ENCODE measurements at regions not wholly inside any gene's neighbourhood (a gene's known extent, or its start where the extent isn't known, plus 50 kb on each side); places are given as distances from the start of the nearest gene placed in this dataset.
"Not testable (repeated sequence)": the region's sequence is repeated elsewhere in the genome, so short reads cannot be mapped to it uniquely, and the experiment has no call there.

DNA sequence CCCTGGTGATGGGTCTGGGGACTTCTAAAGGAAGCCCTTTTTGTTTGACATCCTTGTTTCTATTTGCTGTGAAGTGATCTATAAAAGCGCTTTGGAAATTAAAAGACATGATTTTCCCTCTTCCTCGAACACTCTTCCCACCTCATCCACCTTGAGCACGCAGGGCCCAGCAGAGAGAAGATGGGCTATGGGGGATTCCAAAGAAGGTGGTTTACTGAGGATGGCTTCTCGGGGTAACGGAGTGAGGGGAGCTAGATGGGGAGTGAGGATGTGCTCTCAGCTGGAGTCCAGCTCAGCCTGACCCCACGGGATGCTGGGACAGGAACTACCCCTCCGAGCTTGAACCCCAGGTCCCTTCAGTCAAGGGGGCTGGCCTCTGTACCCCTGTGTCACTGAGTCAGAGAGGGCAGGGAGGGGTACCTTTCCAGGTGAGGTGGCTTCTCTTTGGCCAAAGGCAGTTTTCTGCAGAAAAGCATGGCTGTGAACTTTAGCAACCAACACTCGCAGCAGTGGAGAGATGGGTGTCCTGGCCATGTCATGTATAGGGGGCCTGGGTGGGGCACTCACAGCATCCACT is 180.7 kb upstream of the SMAD3 start:
- no peak for DNase-seq

DNA sequence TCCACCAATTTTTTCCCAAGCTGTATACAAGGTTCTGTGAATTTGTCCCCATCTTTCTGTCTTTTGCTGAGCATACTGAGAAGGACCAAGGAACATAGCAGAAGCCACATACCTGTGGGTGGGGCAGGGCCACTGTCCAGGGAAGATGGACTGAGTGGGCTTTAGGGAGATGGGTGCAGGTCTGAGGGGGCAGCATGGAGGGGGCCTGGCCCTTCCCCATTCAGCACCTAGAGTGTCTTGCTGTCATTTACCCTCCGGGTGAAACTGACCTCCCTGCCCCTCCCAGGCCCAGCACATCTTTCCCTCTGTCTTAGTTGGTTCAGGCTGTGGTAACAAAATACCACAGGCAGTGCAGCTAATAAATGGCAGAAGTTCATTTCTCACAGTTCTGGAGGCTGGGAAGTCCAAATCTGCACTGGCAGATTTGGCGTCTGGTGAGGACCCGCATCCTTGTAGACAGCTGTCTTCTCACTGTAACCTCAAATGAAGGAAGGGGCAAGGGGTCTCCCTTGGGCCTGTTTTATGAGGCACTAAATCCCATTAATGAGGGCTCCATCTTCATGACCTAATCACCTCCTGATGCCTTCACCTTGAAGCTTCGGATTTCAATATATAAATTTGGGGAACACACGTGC is 180.0 kb upstream of the SMAD3 start:
- DNase-seq: no peak

DNA sequence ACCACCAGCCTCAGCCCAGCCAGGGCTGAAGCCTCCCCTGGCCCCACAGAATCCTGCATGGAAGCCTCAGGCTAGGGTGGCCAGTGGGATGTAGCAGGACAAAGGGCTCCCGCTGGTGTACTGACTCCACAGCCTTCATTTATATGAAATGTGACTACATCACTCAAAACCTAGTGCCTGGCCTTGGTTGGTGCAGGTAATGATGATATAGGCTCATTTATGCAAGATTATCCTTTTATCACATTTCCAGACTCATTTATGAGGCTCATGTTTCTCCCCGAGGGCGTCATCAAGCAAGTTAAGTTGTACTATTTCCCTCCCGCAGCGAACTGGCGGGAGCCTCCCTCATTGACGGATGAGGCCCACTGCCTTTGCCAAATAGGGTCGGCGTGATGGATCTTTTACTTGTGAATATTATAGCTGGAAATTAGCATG is 179.1 kb upstream of the SMAD3 start:
- no peak for DNase-seq

DNA sequence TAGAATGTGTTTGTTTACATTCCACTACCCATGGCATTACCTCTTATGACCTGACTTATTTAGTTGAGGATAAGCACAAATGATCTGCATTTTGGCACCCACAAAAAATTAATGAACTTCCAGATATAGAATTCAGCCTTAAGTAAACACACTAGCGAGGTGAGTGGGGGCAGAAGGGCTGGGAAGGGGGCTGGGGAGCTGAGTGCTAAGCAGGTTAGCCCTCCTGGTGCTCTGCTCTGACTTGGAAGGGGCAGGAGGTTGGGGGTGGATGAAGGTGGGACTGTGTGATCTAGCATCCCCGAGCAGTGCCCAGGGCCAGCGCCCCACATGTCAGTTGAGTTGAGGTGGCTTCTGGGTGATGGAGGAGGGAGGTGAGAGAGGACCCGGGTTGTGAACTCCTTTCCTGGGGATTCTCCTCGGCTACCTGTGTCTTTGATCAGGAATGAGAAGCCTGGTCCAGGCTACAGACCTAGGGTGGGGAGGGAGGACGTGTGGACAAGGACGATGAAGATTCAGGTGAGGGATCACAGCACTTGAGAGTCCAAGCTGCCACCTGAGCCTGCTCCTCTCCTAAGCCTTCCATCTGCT is 178.6 kb upstream of the SMAD3 start:
- DNase-seq: no peak

DNA sequence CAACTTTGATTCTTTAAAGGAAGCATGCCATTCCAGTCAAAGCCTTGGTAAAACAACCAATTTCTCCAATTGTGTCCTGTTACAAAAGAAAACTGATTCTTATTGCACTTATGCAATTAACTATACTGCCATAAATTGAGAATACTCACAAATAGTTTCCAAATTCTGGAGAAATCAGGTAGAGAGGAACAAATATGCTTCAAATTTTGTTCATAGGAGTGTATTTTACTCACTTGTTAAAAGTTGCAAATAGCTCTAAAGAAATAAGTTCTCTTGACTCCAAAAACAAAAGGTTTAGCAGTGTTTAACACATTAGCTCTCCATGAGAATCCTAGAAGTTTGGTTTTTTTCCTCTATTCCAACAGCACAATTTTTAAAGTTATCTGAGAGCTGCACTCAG is 176.1 kb upstream of the SMAD3 start:
- DNase-seq: not testable (repeated sequence)

DNA sequence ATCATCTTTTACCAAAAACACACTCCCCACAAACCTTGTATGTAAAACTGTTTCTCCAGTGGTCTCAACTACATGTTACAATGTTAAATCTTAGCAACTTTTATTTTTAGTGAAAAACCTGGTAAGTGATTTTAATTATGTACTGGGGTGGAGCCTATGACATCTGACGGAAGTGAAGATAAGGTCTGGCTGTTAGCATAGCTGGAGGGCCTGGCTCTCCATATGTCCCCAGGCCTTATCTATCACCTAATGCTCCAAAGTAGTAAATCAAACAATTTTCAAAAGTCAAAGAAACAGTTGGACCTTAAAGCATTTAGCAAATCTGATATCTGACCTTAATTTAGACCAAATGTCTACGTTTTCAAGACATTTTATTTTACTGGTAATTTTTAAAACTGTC is 173.6 kb upstream of the SMAD3 start:
- DNase-seq: no peak

DNA sequence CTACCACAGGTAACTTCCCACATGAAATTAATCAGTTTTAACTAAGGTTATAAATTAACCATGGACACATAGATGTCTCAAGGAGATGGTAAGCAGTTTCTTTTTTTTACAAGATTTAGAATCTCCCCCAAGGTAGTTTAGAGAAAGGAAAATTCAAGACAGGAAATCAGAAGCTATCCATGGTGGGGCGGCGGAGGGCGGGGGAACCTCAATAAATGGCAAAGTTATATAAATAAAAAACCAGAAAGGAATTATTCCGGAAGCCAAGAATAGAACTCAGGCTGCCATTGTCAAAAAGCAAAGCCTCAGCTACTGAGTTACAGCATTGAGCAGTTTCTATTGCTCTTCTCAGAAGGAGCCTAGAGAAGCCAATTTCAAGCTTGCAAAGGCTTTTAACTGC is 172.1 kb upstream of the SMAD3 start:
- DNase-seq: no peak

DNA sequence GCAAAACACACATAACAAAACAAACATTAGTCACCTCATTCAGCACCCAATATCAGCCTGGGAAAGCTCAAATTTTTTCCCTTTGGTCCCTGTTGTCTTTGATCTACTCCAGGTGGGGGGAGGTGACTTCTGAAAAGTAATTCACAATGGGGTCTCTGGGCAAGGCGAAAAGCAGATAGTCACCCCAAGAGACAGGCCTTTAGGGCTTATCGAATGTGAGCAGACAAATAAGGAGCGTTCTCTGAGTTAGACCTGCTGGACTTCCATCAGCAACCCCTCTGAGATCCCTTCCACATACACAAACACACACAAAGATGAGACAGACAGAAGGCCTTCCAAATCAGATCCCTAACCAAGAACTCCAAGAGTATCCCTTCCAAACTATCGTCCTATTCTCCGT is 171.0 kb upstream of the SMAD3 start:
- no peak for DNase-seq

DNA sequence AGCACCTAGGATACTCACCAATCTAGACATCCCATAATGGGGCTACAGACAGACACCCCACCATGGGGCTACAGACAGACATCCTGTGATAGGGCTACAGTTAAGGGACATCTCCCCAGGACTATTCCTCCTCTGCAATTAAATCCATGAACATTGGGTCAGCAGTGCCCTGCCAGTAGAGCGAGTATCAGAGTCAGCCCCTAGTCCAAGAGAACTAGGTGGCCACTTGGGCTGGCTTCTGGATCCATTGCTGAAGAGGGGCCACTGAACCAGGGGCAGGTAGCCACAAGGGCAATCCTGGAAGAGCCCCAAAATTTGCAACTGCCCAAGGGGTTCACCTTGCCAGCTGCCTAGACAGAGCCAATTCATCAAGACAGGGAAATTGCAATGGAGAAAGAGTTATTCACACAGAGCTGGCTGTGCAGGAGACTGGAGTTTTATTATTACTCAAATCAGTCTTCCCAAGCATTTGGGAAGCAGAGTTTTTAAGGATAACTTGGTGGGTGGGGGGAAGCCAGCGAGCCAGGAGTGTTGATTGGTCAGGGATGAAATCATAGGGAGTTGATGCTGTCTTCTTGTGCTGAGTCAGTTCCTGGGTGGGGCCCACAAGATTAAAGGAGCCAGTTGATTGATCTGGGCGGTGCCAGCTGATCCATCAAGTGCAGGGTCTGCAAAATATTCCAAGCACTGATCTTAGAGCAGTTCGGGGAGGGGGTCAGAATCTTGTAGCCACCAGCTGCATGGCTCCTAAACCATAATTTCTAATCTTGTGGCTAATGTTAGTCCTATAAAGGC is 170.2 kb upstream of the SMAD3 start:
- DNase-seq: no peak

DNA sequence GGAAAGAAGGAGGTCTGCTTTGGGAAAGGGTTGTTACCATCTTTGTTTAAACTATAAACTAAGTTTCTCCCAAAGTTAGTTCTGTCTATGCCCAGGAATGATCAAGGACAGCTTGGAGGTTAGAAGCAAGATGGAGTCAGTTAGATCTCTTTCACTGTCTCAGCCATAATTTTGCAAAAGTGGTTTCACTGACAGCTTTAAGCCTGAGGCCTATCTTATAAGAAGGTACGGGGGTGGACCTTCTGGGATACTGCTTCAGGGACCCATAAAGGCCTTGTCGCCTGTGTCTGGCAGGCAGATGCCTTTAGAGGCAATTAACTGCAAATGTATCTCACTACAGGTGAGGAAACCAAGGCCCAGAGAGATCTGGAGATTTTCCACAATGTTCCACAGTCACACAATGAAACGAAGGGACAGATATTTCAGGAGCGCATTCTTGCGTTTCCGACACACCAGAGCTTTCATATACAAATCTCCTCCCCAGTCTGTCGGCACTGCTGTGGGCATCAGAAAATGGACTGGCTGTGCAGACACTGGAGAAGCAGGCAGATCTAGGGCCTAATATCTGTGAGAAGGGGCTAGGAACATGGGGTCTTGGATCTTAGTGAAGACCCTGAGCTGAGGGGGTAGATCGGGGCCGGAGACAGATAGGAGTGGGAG is 169.5 kb upstream of the SMAD3 start:
- no peak for DNase-seq

DNA sequence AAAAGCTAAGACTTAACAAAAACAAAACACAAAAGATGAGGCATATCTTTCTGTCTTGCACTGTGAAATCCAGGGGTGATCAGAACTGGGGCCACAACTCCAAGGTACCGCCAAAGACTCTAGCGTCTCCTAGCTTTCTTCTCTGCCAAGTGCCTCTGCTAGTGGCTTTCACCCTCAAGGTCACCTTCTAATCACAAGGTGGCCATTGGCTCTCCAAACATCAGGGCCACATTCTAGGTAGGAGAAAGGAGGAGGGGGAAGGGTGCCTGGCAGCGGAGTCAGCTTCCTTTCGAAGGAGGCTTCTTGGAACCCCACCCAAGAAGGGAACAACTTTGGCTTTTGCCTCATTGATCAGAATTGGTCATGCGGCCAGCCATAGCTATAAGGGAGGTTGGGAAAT is 168.8 kb upstream of the SMAD3 start:
- DNase-seq: no peak

DNA sequence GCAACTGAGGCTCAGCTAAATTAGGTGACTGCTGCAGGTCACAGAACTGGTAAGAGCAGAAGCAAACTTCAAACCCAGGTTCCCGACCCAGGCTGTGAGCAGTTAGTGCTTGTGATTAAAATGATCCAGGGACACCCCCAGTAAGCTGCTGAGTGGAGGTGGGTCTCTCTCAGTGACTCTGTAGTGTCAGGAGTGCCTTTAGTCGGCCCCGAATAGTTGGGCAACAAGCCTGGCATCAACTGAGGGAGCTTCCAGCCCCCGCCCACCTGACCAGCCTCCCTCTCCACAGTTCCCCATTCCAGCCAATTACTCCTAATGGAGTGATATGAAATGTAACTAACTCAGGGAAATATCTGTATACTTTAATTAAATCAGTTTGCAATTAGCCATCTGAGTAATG is 168.0 kb upstream of the SMAD3 start:
- no peak for DNase-seq

DNA sequence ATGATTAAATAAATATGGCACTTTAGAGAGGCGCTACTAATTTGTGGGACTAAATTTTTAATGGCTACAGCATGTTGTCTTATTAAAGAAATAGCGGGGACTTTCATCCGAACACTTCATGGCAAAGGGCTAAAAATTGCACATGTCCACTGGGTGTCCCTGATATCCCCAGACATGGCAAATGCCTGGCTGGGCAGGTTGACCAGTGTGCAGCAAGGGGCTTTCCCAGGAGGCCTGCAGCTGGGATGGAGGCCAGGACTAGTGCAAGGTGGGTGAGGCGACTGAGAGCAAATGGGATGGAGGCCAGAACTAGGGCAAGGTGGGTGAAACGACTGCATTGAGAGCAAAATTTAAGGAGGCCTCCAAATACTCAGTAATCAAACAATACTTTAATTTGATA is 167.4 kb upstream of the SMAD3 start:
- DNase-seq: no peak

DNA sequence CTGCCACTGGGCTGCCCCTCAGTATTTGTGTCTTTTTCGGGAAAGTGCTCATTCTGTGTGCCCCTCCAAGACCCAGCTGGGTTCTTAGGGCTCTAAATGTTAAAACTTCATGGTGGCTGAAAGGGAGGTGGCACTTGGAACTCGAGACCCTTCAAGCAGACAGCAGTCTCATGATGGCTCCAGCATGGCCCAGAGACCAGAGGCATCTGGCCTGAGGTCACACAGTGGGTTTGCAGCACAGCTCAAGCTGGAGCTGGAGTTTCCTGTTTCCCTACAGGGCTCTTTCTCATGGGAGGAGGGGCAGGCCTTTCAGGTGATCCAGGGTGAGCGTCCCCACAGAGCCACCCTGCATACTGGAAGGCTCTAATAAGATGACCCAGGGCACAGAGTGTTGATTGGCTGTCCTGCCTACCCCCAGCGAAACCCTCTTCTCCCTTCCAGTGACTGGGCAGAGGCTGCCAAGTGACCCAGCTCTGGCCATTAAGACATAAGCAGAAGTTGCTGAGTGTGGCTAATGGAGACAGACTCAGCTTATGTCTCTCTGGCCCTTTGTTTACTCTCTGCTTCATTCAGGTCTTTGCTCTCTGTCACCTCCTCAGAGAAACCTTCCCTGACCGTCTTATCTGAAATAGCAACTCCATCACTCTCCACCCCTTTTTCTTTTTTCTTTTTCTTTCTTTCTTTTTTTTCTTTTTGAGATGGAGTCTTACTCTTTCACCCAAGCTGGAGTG is 166.6 kb upstream of the SMAD3 start:
- no peak for DNase-seq

DNA sequence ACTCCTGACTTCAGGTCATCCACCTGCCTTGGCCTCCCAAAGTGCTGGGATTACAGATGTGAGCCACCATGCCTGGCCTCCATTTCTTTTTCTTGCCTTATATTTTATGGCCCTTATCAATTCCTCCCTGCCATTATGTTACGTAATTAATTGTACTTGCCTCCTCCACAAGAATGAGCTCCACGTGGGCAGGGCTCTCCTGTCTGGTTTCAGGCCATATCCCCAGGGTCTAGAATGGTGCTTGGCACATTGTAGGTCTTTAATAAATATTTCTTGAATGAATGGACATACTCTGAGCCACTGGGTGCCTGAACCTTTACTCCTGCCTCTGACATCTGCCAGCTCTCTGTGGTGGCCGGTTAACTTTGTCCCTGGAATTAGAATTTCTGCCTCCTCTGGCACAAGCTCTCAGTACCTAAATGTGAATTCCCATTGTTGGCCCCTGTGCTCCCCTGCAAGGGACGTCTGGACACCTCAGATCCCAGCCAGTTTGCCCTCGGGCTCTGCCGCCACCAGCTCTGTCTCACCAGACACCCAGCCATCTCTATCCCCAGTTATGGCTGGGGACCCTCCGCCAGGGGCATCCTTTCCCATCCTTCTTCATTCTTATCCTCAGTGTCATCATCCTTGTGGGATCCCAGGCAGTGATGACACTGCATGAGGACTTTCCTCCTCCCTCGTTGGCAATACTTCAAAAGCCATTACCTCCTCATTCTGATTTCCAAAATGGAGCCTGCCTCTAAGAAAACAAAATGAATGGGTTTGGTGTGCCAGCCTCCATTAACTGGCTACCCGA is 165.6 kb upstream of the SMAD3 start:
- DNase-seq: no peak

DNA sequence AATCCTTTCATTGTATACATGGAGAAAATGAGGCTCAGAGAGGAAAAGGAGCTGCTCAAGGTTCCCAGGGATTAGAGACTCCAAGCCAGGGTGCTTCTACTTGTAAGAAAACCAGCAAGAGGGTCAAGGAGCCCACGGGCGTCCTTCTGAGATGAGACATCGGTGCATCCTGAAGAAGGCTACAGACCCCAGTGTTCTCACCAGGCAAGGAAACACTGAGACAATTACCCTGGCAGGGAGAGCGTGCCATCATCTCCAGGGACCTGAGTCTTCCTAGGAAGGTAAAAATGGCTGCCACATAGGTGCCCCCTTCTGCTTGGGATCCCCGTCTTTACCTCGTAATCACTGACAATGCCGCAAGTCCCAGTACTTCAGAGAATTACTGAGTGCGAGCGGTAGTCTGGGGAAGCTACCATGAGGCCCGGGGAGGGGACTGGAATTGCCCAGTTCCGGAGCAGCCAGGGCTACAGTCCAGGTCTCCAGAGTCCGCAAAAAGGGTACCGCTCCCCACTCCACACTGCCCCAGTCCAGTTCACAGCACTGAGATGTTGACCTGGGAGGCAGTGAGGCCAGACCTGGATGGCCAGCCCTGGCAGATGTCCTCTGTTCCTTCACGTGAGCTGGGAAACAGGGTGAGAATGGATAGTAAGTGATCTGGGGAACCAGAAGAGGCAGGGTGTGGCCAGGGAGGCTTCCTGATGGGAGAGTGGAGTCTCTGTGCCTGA is 164.7 kb upstream of the SMAD3 start:
- no peak for DNase-seq

DNA sequence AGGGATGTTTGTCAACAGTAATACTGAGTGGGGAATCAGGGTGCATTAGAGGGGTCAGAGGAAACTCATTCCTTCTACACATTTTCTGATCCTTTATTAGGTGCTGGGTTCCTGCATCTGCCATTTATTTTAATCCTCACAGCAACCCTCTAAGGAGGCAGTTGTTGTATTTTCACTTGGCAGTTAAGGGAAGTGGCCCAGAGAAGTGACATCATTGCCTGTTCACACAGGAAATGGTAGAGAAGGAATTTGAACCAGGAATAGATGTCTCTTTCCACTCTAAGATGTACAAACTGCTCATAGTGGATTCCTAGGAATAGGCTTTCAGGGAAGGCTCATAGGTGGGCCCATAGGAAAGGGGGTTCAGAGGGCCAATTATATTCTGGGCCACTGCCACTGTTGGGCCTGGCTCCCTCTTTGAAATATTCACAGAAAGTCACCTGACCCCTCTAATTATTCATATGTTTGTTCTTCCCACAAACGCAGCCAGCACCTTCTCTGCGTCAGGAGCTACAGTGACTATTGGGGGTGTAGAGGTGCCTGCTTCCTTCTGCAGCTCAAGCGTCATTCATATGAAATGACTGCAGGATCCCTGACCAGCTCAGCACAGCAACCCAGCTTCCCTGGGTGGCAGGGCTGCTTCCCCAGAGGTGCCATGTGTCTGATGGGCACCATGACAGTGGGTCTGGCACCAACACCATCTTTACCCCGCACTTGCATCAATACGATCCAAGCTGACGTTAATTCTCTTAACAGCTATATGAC is 163.9 kb upstream of the SMAD3 start:
- DNase-seq: no peak

DNA sequence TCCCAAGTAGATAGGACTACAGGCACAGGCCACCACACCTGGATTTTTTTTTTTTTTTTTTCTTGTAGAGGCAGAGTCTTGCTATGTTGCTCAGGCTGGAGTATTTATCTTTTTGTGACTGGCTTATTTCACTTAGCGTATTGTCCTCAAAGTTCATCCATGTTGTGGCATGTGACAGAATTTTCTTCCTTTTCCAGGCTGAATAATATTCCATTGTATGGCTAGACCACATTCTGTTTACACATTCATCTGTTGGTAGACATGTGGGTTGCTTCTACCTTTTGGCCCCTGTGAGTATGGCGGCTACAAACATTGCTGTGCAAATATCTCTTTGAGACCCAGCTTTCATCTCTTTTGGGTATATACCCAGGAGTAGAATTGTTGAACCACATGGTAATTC is 160.2 kb upstream of the SMAD3 start:
- no peak for DNase-seq

DNA sequence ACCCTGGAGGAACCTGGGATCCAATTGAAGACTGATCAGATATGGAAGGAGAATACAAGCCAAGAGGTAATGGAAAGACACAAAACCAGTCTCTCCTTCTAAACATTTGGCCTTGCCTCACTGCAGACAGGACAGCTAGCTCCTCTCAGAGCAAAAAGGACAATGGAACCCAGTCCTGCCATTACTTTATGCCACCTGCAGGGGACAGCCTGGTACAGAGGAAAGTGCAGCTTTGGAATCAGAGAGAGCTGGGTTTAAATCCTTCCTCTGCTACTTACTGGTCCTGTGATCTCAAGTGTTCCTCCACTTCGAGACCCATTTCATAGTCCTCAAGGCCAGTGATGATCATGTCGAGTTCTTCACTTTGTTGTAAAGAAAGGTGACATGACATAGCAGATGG is 159.4 kb upstream of the SMAD3 start:
- DNase-seq: no peak
